ENCODE measurements at regions not wholly inside any gene's neighbourhood (a gene's known extent, or its start where the extent isn't known, plus 50 kb on each side); places are given as distances from the start of the nearest gene placed in this dataset.

GRCh38 chr2:228658998-228659397 is 477.5 kb upstream of the SPHKAP start:
- no peak for TF ChIP-seq CTCF (IDR thresholded peaks at IDR 0.05; ENCODE audit: insufficient read depth, low read length, poor library complexity, severe bottlenecking)
- no peaks in the 10 kb centered on the region for H3K36me3 ChIP-seq (ENCODE audit: control insufficient read depth, insufficient read depth, low read length)
- H3K4me3 ChIP-seq (replicated peaks; ENCODE audit: low read depth, low read length), result no peak overlapping the region
- no peaks in the 10 kb centered on the region; the same call in 1 of the 2 replicates for H3K27me3 ChIP-seq (replicated peaks; ENCODE audit: control insufficient read depth, insufficient read depth, low read length)
- no peak for DNase-seq (ENCODE audit: extremely low read depth, insufficient read length)

- DNase-seq (ENCODE audit: extremely low read depth, insufficient read length), result no peak
- no peaks in the 10 kb centered on the region; the same call in 1 of the 2 replicates for H3K27me3 ChIP-seq (replicated peaks; ENCODE audit: control insufficient read depth, insufficient read depth, low read length)
- TF ChIP-seq CTCF (IDR thresholded peaks at IDR 0.05; ENCODE audit: insufficient read depth, low read length, poor library complexity, severe bottlenecking), result peak; percentile 26
- no peaks in the 10 kb centered on the region for H3K36me3 ChIP-seq (ENCODE audit: control insufficient read depth, insufficient read depth, low read length)
- no peak overlapping the region for H3K4me3 ChIP-seq (replicated peaks; ENCODE audit: low read depth, low read length)
Observed at GRCh38 chr2:228657807-228658402, 476.4 kb upstream of the SPHKAP start.

- no peaks in the 10 kb centered on the region; the same call in 1 of the 2 replicates for H3K27me3 ChIP-seq (replicated peaks; ENCODE audit: control insufficient read depth, insufficient read depth, low read length)
- no peak for TF ChIP-seq CTCF (IDR thresholded peaks at IDR 0.05; ENCODE audit: insufficient read depth, low read length, poor library complexity, severe bottlenecking)
- H3K36me3 ChIP-seq (ENCODE audit: control insufficient read depth, insufficient read depth, low read length), result no peaks in the 10 kb centered on the region
- no peak overlapping the region for H3K4me3 ChIP-seq (replicated peaks; ENCODE audit: low read depth, low read length)
- DNase-seq (ENCODE audit: extremely low read depth, insufficient read length), result no peak
Observed at GRCh38 chr2:228655331-228655730, 473.8 kb upstream of the SPHKAP start.

- no peaks in the 10 kb centered on the region; the same call in 1 of the 2 replicates for H3K27me3 ChIP-seq (replicated peaks; ENCODE audit: control insufficient read depth, insufficient read depth, low read length)
- no peak for DNase-seq (ENCODE audit: extremely low read depth, insufficient read length)
- TF ChIP-seq CTCF (IDR thresholded peaks at IDR 0.05; ENCODE audit: insufficient read depth, low read length, poor library complexity, severe bottlenecking), result no peak
- no peak overlapping the region for H3K4me3 ChIP-seq (replicated peaks; ENCODE audit: low read depth, low read length)
- no peaks in the 10 kb centered on the region for H3K36me3 ChIP-seq (ENCODE audit: control insufficient read depth, insufficient read depth, low read length)
Observed at GRCh38 chr2:228654707-228655106, 473.2 kb upstream of the SPHKAP start.

GRCh38 chr2:228653884-228654283 is 472.4 kb upstream of the SPHKAP start:
- H3K27me3 ChIP-seq (replicated peaks; ENCODE audit: control insufficient read depth, insufficient read depth, low read length), result no peaks in the 10 kb centered on the region; the same call in 1 of the 2 replicates
- no peak for TF ChIP-seq CTCF (IDR thresholded peaks at IDR 0.05; ENCODE audit: insufficient read depth, low read length, poor library complexity, severe bottlenecking)

GRCh38 chr2:228652366-228652765 is 470.9 kb upstream of the SPHKAP start:
- no peak for DNase-seq (ENCODE audit: extremely low read depth, insufficient read length)
- Histone ChIP-seq H3K27me3 (replicated peaks; ENCODE audit: control insufficient read depth, insufficient read depth, low read length) (no peaks in the 10 kb centered on the region; the same call in 1 of the 2 replicates), H3K36me3 (ENCODE audit: control insufficient read depth, insufficient read depth, low read length) (no peaks in the 10 kb centered on the region), H3K4me3 (replicated peaks; ENCODE audit: low read depth, low read length) (no peak overlapping the region)
- TF ChIP-seq CTCF (IDR thresholded peaks at IDR 0.05; ENCODE audit: insufficient read depth, low read length, poor library complexity, severe bottlenecking), result no peak

More at GRCh38 chr2:228653884-228654283, 472.4 kb upstream of the SPHKAP start:
- H3K36me3 ChIP-seq (ENCODE audit: control insufficient read depth, insufficient read depth, low read length), result no peaks in the 10 kb centered on the region
- no peak for DNase-seq (ENCODE audit: extremely low read depth, insufficient read length)
- H3K4me3 ChIP-seq (replicated peaks; ENCODE audit: low read depth, low read length), result no peak overlapping the region

Measured in GM06990 (cell line).